ENCODE measurements at regions not wholly inside any gene's neighbourhood (a gene's known extent, or its start where the extent isn't known, plus 50 kb on each side); places are given as distances from the start of the nearest gene placed in this dataset.

DNA sequence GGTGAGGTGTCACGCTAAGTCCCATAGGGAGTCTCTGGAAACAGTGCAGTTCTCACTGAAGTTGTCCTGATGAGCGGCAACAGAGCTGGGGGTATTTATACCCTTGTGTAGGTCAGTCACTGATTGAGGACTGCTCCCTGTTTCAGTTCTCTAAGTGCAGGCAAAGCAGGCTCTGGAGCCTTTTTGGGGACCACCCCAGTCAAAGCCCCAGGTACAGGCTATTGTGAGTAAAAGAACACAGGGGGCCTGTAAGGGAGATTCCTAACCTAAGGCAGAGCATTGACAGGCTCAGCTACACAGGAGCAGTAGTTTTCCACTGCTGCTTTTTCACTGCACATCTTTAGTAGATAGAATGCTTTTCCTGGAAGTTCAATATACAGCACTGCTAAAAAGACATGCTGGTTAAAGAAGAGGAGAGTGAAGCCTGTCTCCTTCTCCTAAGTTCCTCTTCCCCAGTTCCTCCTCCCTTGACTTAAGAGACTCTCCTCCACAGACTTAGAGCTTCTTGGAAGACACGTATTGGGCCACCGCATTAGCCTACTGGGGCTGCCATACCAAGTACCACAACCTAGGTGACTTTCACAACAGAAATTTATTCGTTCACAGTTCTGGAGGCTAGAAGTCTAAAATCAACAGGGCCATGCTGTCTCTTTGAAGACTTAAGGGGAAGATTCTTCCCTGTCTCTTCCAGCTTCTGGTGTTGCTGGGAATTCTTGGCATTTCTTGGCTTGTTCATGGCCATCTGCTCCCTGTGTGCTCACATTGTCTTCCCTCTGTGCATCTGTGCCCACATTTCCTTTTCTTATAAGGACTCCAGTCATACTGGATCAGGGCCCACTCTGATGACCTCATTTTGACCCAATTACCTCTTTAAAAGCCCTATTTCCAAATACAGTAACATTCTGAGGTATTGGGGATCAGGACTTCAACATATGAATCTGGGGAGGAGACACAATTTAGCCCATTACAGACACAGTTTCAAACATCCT, 221.0 kb downstream of the ESM1 start:
- Histone ChIP-seq H3K79me2 (ENCODE audit: insufficient read depth, low read length) (no peaks in the 10 kb centered on the region), H3K4me2 (ENCODE audit: low read length) (no peak overlapping the region), H3K4me1 (ENCODE audit: control insufficient read depth in 1 of 2, insufficient read depth in 2 of 2, low read length in 2 of 2) (no peaks in the 10 kb centered on the region), H3K36me3 (ENCODE audit: control insufficient read depth in 1 of 2, insufficient read depth in 2 of 2, low read length in 2 of 2) (no peaks in the 10 kb centered on the region), H3K9me3 (ENCODE audit: control insufficient read depth in 1 of 2, insufficient read depth in 1 of 2, low read depth in 1 of 2, low read length in 2 of 2) (no peaks in the 10 kb centered on the region), H2AFZ (ENCODE audit: low read depth, low read length, poor library complexity, severe bottlenecking) (no peak overlapping the region), H3K9ac (ENCODE audit: low read length) (no peak overlapping the region), H3K4me3 (replicated peaks in 1 of 2; ENCODE audit: low read depth in 1 of 2, low read length in 2 of 2) (no peak overlapping the region), H4K20me1 (ENCODE audit: insufficient read depth) (no peaks in the 10 kb centered on the region), H3K9me2 (ENCODE audit: insufficient read depth) (no peaks in the 10 kb centered on the region), H3K27me3 (ENCODE audit: insufficient read depth, low read length) (no peaks in the 10 kb centered on the region), H3K27ac (ENCODE audit: low read depth, low read length) (no peak overlapping the region)
- TF ChIP-seq POLR2A (IDR thresholded peaks at IDR 0.05; ENCODE audit: borderline replicate concordance, extremely low read depth, insufficient read depth, insufficient read length) (no peak), POLR2AphosphoS5 (IDR thresholded peaks at IDR 0.05; ENCODE audit: low read depth, low read length) (no peak), CEBPB (IDR thresholded peaks at IDR 0.05; ENCODE audit: low read depth) (no peak), SIN3A (IDR thresholded peaks at IDR 0.05; ENCODE audit: low read depth) (no peak)
- TF ChIP-seq, protein P1, sequence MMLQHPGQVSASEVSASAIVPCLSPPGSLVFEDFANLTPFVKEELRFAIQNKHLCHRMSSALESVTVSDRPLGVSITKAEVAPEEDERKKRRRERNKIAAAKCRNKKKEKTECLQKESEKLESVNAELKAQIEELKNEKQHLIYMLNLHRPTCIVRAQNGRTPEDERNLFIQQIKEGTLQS (IDR thresholded peaks at IDR 0.05): no peak
- no TSS peak for BruUV-seq (replicated peaks)
- POLR2A ChIA-PET: no interaction called here
- RAD21 ChIA-PET (ENCODE audit: low non-redundant PET in 1 of 2, low total read pairs in 2 of 2, uncharacterized antibody in 2 of 2, unreplicated experiment in 2 of 2): no interaction called here
- ATAC-seq (no peak), DNase-seq (ENCODE audit: low read depth, low spot score) (no peak)
- CTCF ChIA-PET: no interaction called here
- intact Hi-C loops (cut with micrococcal nuclease): no loop called here

- TF ChIP-seq, protein P2, sequence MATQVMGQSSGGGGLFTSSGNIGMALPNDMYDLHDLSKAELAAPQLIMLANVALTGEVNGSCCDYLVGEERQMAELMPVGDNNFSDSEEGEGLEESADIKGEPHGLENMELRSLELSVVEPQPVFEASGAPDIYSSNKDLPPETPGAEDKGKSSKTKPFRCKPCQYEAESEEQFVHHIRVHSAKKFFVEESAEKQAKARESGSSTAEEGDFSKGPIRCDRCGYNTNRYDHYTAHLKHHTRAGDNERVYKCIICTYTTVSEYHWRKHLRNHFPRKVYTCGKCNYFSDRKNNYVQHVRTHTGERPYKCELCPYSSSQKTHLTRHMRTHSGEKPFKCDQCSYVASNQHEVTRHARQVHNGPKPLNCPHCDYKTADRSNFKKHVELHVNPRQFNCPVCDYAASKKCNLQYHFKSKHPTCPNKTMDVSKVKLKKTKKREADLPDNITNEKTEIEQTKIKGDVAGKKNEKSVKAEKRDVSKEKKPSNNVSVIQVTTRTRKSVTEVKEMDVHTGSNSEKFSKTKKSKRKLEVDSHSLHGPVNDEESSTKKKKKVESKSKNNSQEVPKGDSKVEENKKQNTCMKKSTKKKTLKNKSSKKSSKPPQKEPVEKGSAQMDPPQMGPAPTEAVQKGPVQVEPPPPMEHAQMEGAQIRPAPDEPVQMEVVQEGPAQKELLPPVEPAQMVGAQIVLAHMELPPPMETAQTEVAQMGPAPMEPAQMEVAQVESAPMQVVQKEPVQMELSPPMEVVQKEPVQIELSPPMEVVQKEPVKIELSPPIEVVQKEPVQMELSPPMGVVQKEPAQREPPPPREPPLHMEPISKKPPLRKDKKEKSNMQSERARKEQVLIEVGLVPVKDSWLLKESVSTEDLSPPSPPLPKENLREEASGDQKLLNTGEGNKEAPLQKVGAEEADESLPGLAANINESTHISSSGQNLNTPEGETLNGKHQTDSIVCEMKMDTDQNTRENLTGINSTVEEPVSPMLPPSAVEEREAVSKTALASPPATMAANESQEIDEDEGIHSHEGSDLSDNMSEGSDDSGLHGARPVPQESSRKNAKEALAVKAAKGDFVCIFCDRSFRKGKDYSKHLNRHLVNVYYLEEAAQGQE (IDR thresholded peaks at IDR 0.05; ENCODE audit: low read depth): no peak
- TF ChIP-seq FOSL1 (IDR thresholded peaks at IDR 0.05; ENCODE audit: low read depth): no peak
- TF ChIP-seq YY1 (IDR thresholded peaks at IDR 0.05; ENCODE audit: extremely low read depth, insufficient replicate concordance, low read depth, low read length): no peak
- TF ChIP-seq, protein P3, sequence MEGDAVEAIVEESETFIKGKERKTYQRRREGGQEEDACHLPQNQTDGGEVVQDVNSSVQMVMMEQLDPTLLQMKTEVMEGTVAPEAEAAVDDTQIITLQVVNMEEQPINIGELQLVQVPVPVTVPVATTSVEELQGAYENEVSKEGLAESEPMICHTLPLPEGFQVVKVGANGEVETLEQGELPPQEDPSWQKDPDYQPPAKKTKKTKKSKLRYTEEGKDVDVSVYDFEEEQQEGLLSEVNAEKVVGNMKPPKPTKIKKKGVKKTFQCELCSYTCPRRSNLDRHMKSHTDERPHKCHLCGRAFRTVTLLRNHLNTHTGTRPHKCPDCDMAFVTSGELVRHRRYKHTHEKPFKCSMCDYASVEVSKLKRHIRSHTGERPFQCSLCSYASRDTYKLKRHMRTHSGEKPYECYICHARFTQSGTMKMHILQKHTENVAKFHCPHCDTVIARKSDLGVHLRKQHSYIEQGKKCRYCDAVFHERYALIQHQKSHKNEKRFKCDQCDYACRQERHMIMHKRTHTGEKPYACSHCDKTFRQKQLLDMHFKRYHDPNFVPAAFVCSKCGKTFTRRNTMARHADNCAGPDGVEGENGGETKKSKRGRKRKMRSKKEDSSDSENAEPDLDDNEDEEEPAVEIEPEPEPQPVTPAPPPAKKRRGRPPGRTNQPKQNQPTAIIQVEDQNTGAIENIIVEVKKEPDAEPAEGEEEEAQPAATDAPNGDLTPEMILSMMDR (IDR thresholded peaks at IDR 0.05 in 2 of 3, conservative IDR thresholded peaks at IDR 0.05 in 1 of 3; ENCODE audit: borderline replicate concordance in 1 of 3, insufficient read depth in 1 of 3, low read depth in 2 of 3, low read length in 2 of 3): no peak
- TF ChIP-seq, protein P1 (IDR thresholded peaks at IDR 0.05): no peak
- no peak for TF ChIP-seq EGR1 (IDR thresholded peaks at IDR 0.05; ENCODE audit: low read depth)
- Histone ChIP-seq H3K4me1 (ENCODE audit: control insufficient read depth in 1 of 2, insufficient read depth in 2 of 2, low read length in 2 of 2) (no peaks in the 10 kb centered on the region), H3K27me3 (ENCODE audit: insufficient read depth, low read length) (peaks cover 8% of the 10 kb centered on the region; the same call in 1 of the 2 replicates), H3K27ac (ENCODE audit: low read depth, low read length) (no peak overlapping the region), H3K9me3 (ENCODE audit: control insufficient read depth in 1 of 2, insufficient read depth in 1 of 2, low read depth in 1 of 2, low read length in 2 of 2) (no peaks in the 10 kb centered on the region), H3K36me3 (ENCODE audit: control insufficient read depth in 1 of 2, insufficient read depth in 2 of 2, low read length in 2 of 2) (no peaks in the 10 kb centered on the region), H3K9ac (ENCODE audit: low read length) (no peak overlapping the region), H3K4me2 (ENCODE audit: low read length) (no peak overlapping the region), H3K4me3 (replicated peaks in 1 of 2; ENCODE audit: low read depth in 1 of 2, low read length in 2 of 2) (no peak overlapping the region), H3K79me2 (ENCODE audit: insufficient read depth, low read length) (no peaks in the 10 kb centered on the region), H2AFZ (ENCODE audit: low read depth, low read length, poor library complexity, severe bottlenecking) (no peak overlapping the region), H4K20me1 (ENCODE audit: insufficient read depth) (no peaks in the 10 kb centered on the region), H3K9me2 (ENCODE audit: insufficient read depth) (no peaks in the 10 kb centered on the region)
- intact Hi-C loops (cut with micrococcal nuclease): no loop called here
- POLR2A ChIA-PET: no interaction called here
- ATAC-seq (no peak), DNase-seq (ENCODE audit: low read depth, low spot score) (no peak)
- RAD21 ChIA-PET (ENCODE audit: low non-redundant PET in 1 of 2, low total read pairs in 2 of 2, uncharacterized antibody in 2 of 2, unreplicated experiment in 2 of 2): no interaction called here
- CTCF ChIA-PET: no interaction called here
- BruUV-seq (replicated peaks): no TSS peak
These were observed 224.1 kb downstream of the ESM1 start for GRCh38 chr5:54761213-54761701.

All from HCT116 (cell line).